ENCODE measurements at regions not wholly inside any gene's neighbourhood (a gene's known extent, or its start where the extent isn't known, plus 50 kb on each side); places are given as distances from the start of the nearest gene placed in this dataset.
A peak's percentile ranks its signal among the peaks of the same experiment; 100 is the strongest.

- H3K9me3 ChIP-seq = no peaks in the 10 kb centered on the region
- DNase-seq (ENCODE audit: low spot score in 2 of 2) = peak in 1 of 2 donors; percentile 38
- H3K27me3 ChIP-seq = peaks cover 35% of the 10 kb centered on the region
- H3K27ac ChIP-seq = no peak overlapping the region
- no peaks in the 10 kb centered on the region for H3K36me3 ChIP-seq
- no peak overlapping the region for H3K4me3 ChIP-seq
- WGBS = 73% methylated on average over 5 of the region's 5 CpGs
- no peaks in the 10 kb centered on the region for H3K4me1 ChIP-seq
- TF ChIP-seq POLR2AphosphoS5 (IDR thresholded peaks at IDR 0.05) = no peak
Measured at GRCh38 chr9:126126807-126127206, 199.8 kb upstream of the MVB12B start.

GRCh38 chr9:126127591-126127990 is 199.0 kb upstream of the MVB12B start:
- peaks cover 29% of the 10 kb centered on the region for H3K27me3 ChIP-seq
- no peaks in the 10 kb centered on the region for H3K9me3 ChIP-seq
- no peaks in the 10 kb centered on the region for H3K4me1 ChIP-seq
- no peaks in the 10 kb centered on the region for H3K36me3 ChIP-seq
- no peak overlapping the region for H3K4me3 ChIP-seq
- TF ChIP-seq, protein P1, sequence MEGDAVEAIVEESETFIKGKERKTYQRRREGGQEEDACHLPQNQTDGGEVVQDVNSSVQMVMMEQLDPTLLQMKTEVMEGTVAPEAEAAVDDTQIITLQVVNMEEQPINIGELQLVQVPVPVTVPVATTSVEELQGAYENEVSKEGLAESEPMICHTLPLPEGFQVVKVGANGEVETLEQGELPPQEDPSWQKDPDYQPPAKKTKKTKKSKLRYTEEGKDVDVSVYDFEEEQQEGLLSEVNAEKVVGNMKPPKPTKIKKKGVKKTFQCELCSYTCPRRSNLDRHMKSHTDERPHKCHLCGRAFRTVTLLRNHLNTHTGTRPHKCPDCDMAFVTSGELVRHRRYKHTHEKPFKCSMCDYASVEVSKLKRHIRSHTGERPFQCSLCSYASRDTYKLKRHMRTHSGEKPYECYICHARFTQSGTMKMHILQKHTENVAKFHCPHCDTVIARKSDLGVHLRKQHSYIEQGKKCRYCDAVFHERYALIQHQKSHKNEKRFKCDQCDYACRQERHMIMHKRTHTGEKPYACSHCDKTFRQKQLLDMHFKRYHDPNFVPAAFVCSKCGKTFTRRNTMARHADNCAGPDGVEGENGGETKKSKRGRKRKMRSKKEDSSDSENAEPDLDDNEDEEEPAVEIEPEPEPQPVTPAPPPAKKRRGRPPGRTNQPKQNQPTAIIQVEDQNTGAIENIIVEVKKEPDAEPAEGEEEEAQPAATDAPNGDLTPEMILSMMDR (IDR thresholded peaks at IDR 0.05) = no peak
- no peak for TF ChIP-seq POLR2AphosphoS5 (IDR thresholded peaks at IDR 0.05)
- no peak for TF ChIP-seq EP300 (IDR thresholded peaks at IDR 0.05)
- no peak for TF ChIP-seq POLR2A (IDR thresholded peaks at IDR 0.05)
- WGBS = 72% methylated on average over 5 of the region's 5 CpGs
- DNase-seq (ENCODE audit: low spot score in 2 of 2) = peak in 1 of 2 donors; percentile 21
- H3K27ac ChIP-seq = no peak overlapping the region

- 80% methylated on average over 14 of the region's 14 CpGs for WGBS
- no peaks in the 10 kb centered on the region for H3K9me3 ChIP-seq
- H3K4me1 ChIP-seq = no peaks in the 10 kb centered on the region
- no peaks in the 10 kb centered on the region for H3K36me3 ChIP-seq
- DNase-seq (ENCODE audit: low spot score in 2 of 2) = peak in 1 of 2 donors; percentile 59
- TF ChIP-seq POLR2A (IDR thresholded peaks at IDR 0.05) (no peak), EP300 (IDR thresholded peaks at IDR 0.05) (no peak), POLR2AphosphoS5 (IDR thresholded peaks at IDR 0.05) (no peak)
- TF ChIP-seq, protein P1 (IDR thresholded peaks at IDR 0.05) = no peak
- no peak overlapping the region for H3K27ac ChIP-seq
- H3K4me3 ChIP-seq = no peak overlapping the region
- H3K27me3 ChIP-seq = peaks cover 20% of the 10 kb centered on the region
Measured at GRCh38 chr9:126128494-126129142, 198.0 kb upstream of the MVB12B start.

DNA sequence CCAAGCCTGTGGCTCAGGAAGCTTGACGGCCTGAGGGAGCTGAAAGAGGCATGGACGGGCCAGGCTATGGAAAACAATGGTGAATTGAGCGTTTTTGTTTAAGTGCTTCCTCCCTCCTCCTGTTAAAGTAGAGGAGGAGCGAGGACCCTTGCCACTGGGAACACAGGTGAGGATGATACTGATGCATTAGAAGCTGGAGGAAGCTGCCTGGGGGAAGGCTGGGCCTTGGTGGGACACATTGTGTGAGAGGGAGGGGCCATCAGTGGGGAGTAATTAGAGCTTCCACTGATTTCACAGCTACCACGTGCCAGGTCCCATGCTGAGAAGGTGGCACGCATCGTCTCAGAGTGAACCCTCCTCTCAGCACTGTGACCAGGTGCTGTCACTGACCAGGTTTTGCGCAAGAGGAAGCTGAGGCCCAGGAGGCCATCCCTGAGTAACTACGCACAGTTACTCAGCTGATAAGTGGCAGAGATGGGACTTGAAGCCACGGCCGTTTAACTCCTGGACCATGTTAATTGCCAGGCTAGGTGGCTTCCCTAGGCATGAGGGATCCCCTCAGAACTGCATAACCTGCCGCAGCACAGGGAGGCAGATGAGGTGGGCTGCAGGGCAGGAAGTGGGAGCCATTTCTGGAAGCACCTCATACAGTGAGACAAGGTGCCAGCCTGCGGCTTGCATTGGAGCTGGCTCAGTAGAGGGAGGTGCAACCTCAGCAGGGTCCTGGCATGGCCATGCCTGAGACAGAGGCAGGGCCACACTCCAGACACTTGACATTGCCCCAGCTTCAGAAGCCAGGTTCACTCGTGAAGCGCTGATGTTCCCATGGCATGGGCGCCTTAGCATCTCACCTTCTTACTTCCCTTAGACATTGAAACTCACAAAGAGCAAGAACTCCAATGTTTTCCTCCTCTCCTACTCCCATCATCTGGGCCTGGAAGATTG is 195.3 kb upstream of the MVB12B start:
- 82% methylated on average over 15 of the region's 16 CpGs for WGBS
- Histone ChIP-seq H3K4me3 (no peak overlapping the region), H3K4me1 (no peaks in the 10 kb centered on the region), H3K36me3 (no peaks in the 10 kb centered on the region), H3K9me3 (no peaks in the 10 kb centered on the region), H3K27ac (no peak overlapping the region), H3K27me3 (peaks cover 20% of the 10 kb centered on the region)
- TF ChIP-seq POLR2AphosphoS5 (IDR thresholded peaks at IDR 0.05) (no peak), EP300 (IDR thresholded peaks at IDR 0.05) (no peak), POLR2A (IDR thresholded peaks at IDR 0.05) (no peak)
- TF ChIP-seq, protein P1 (IDR thresholded peaks at IDR 0.05) = no peak
- DNase-seq (ENCODE audit: low spot score in 2 of 2) = peak in 1 of 2 donors; percentile 56

DNA sequence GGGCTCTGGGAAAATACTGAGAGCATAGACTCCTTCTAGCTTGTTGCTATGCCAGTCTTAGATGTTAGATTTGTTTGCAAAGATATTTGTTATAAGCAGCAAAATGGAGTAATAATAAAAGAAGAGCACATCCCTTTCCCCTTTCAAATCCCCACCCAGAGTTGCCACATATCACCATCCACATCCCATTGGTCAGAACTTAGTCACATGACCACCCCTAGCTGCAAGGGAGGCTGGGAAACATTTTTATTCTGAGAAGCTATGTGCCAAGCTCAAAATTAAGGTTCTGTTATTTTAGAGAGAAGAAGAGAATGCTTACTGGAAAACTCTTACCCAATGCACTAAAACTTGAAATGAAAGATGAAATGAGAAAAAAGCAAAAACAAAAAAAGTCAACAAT is 193.9 kb upstream of the MVB12B start:
- Histone ChIP-seq H3K4me3 (no peak overlapping the region), H3K27me3 (peaks cover 15% of the 10 kb centered on the region), H3K36me3 (no peaks in the 10 kb centered on the region), H3K9me3 (no peaks in the 10 kb centered on the region), H3K4me1 (no peaks in the 10 kb centered on the region), H3K27ac (no peak overlapping the region)
- no peak for DNase-seq (ENCODE audit: low spot score in 2 of 2)
- no peak for TF ChIP-seq POLR2AphosphoS5 (IDR thresholded peaks at IDR 0.05)
- no peak for TF ChIP-seq POLR2A (IDR thresholded peaks at IDR 0.05)
- no peak for TF ChIP-seq EP300 (IDR thresholded peaks at IDR 0.05)
- TF ChIP-seq, protein P1 (IDR thresholded peaks at IDR 0.05) = no peak

All from suprapubic skin (tissue), 4 donors.